HG02798 (cell line): ENCODE measurements at regions not wholly inside any gene's neighbourhood (a gene's known extent, or its start where the extent isn't known, plus 50 kb on each side); places are given as distances from the start of the nearest gene placed in this dataset.
"Not testable (repeated sequence)": the region's sequence is repeated elsewhere in the genome, so short reads cannot be mapped to it uniquely, and the experiment has no call there.

Source experiments
- ATAC-seq: cut with Tn5 transposase; IDR thresholded peaks from one replicate; pipeline ENCODE4 v1.9.1; 2021; ENCODE audit warnings: mild to moderate bottlenecking; ENCODE audit not compliant: unreplicated experiment, poor library complexity

DNA sequence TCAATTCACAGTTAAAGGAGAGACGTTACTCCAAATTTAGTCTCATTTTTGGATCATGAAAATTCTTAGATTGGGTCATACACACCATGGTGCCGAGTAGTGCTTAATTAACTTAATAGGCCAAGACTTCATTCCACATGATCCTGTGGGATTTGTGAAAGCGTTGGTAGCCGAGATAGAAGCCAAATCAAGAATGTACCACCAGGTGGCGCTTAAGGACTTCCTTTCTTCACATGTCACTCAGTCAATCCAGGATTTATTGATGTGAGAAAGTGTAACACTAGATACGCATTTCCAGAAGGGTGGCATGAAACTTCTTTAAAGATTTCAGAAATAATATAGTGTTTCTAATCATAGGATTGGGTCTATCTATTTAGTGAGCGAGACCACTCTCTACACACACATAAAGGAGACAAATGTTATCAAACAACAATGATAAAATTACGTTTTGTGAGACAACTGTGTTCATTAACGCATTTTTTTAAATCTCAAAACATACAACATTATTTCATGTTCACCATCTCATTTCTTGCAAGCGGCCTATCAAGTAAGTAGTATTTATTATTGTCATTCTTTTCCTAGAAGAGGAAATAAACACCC lies 436.1 kb downstream of the CHL1 start:
- peak; percentile 71 for ATAC-seq

DNA sequence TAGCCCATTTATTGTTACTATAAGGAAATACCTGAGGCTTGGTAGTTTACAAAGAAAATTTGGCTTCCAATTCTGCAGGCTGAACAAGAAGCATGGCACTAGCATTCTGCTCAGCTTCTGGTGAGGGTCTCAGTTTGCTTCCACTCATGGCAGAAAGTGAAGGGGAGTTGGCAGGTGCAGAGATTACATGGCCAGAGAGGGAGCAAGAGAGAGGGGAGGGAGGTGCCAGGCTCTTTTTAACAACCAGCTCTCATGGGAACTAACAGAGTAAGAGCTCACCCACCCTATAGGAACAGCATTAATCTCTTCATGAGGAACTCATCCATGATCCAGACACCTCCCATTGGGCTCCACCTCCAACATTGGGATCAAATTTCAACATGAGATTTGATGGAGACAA lies 437.9 kb downstream of the CHL1 start:
- ATAC-seq, result no peak

DNA sequence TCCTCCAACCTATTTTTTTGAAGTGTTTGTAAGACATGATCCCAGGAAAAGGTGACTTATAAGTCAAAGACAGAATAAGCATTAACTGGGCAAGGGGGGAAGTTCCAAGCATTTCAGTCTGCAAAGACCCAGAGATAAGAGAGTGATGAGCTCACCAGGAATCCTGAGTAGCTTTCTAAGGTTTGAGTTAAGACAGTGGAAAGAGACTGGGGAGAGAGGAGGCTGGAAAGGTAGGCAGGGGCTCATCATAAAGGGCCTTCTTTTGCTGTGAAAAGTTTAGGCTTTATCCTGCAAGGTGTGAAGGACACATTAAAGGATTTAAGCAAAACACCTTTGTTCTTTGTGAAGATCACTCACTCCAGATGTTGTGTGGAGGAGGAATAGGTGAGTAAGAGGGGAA lies 438.8 kb downstream of the CHL1 start:
- ATAC-seq, result no peak

DNA sequence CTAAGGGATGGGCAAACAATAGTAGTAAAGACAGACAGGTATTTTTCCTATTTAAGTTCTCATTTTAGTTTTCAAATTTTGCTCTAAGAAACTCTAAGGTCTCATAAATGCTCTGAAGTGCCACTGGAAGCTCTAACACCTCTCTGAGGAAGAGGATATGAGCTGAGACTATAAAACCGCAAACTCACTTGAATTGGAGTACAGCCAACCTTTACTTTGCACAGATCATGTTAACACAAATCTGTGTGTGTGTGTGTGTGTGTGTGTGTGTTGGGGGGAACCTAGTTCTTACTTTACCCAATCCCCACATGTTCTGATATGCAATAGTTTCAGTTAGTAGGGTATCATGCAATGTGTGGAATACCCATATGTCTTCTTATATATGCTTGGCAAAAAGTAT lies 446.8 kb downstream of the CHL1 start:
- no peak for ATAC-seq

DNA sequence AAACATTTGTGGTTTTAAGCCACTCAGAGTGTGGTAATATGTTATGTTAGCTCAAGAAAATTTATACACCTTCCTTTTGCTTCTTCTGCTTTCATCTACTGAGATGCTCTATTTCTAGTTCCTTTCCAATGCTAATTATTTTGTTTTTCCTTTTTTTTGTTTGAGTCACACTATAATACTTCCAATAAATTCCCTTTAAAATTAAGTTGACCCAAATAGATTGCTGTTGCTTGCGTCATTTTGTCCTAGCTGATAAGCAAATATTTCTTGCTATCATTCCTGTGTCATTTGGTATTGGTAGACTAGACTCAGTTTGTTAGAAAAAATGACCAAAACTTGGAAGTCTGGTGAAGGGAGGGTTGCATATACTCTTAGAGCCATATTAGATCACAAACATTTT lies 437.0 kb upstream of the CNTN6 start:
- no peak for ATAC-seq

DNA sequence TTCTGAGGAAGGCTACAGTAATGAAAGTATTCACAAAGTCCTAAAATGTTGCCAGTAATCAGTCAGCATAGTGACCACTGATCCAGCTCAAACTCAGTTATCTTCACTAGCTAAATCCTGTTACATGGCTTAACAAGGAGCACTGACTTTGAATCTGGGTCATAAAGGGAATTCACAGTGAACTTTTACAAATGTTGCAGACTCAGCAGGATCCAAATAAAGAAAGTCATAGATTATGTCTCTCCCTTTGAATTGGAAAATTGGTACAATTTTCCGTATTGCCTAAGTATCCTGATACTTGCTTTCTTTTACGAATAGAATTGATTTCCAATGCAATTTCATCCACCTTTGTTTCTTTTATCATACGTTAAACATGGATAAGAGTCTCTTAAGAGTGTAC lies 431.5 kb upstream of the CNTN6 start:
- ATAC-seq, result no peak

DNA sequence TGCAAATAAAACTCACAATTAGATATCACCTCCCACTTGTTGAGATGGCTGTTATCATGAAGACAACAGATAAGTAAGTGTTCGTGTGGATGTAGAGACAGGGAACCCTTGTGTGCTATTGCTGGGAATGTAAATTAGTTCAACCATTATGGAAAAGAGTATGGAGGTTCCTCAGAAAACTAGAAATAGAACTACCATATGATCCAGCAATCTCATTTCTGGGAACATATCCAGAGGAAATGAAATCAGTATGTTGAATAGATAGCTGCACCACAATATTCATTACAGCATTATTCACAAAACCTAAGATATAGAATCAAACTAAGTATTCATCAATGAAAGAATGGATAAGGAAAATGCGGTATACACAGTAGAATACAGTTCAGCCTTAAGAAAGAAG lies 418.7 kb upstream of the CNTN6 start:
- ATAC-seq, result no peak

DNA sequence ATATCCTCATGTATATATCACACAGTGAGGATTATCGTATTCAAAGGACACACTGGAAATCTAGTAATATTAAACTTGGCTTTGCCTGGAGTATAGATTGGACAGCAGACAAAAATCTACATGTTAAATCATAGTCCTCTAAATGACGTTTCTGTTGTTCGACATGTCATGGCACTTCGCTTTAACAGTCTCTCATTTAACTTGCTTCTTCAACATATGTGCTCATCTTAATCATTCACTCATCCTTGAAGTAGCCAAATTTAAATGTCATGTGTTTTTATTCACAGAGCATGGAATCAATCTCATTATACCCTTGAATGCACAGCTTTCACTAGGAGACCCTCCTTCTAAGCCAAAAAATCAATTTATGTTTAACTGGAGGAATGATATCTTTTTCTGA lies 417.0 kb upstream of the CNTN6 start:
- ATAC-seq, result no peak

DNA sequence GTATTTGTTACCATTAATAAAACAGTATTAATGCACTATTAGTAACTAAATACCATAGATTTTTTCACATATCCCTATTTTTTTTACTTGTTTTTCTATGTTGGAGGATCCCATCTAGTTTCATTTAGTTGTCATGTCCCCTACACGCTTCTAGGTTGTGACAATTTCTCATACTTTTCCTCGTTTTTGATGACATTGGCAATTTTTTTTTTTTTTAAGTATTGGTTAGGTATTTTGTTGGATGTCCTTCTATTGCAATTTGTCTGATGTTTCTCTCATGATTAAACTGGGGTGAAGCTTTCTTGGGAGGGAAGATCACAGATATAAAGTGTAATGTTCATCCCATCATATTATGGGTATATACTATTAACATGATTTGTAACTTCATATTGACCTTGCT lies 409.1 kb upstream of the CNTN6 start:
- no peak for ATAC-seq

DNA sequence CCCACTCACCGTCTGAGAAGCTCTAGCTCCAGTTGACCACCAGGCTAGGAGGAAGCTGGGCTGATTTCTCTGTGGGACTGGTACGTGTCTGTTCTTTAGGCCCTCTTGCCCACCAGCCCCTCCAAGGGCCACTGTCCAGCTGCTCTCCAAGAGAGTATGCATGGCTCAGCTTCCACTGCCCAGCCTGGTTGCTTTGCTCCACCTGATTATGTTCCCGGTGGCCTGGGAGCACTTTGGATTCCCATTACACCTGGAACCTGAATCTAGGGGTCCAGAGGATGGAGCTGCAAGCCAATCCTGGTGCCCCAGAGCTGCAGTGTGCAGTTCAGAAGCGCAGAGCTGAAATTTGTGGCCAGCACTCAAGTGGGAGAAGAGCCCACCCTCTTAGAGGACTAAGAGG lies 402.1 kb upstream of the CNTN6 start:
- ATAC-seq, result no peak

DNA sequence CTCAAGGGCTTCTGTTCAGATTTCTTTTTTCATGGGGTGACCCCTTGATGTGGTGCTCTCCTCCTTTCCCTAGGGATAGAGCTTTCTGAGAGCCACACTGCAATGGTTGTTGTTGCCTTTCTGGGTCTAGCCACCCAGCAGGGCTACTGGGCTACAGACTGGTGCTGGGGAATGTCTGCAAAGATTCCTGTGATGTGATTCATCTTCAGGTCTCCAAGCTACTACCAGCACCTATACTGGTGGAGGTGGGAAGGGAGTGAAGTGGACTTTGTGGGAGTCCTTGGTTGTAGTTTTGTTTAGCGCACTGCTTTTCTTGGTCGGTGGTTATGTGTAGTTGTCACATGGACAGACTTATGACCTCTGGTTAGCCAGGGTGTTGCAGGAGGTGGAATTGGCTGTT lies 392.3 kb upstream of the CNTN6 start:
- ATAC-seq, result no peak

DNA sequence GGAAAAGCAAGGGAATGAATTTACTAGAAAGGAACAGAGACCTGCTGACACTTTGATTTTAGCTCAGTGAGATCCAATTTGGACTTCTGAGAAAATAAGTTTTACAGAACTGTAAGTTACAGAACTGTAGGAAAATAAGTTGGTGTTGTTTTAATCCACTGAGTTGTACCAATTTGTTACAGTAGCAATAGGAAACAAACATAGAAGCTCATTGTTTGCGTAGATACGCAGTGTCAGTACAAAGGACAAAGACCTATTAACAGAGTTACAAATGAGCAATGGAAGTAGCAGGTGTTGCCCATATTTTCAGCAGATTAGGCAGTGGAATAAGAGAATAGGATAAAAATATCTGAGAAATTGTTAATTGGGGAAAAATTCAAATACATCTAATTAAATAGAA lies 385.8 kb upstream of the CNTN6 start:
- no peak for ATAC-seq

DNA sequence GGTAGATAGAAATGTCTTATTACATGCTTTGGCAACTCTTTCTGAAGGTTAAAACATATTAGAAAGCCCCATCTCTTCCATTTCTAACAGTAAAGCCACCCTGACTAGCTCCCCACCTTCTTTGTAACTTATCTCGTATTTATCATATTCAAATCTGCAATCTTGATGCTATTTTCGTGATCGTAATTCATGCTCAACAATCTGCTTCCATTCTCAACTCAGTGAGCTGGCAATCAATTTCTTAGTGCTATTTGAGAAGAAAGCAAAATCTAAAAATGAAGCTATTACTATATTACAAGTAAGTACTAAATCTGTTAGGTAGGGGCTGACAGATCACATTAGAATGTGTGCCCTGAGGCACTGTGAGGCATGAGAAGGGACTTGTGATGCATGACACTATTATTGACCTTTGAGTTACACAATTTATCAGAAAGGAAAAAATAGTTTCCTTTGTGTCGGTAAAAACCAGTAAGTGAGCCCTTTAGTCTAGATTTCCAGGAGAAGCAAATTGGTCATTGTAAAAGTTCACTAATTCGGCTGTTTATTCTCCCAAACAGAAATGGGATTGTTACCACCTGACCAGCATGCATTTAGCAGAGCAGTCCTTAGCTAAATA lies 379.7 kb upstream of the CNTN6 start:
- ATAC-seq, result no peak

DNA sequence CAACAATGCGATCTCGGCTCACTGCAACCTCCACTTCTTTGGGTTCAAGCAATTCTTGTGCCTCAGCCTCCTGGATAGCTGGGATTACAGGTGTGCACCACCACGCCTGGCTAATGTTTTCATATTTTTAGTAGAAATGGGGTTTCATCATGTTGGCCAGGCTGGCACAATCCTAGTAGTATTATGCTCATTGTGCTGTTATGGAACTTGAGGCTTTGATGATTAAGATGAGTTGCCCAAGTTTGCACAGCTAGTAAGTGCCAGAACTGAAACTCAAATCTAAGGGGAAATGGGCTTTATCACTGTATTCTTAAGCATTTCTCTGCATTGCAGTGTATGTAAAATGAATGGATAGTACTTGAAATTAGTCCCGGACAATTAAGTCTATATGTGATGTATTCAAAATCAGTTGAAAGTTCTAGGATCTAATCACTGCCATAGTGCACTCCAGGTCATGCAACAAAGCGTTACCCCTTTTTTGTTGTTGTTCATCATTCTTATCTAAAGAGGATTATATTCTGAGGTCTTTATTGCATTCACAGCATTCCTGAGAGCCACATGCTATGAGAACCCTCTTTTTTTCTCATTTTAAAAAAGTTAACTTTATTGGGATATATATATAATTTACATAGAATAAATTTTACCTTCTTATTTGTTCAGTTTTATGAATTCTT lies 378.7 kb upstream of the CNTN6 start:
- ATAC-seq, result no peak

DNA sequence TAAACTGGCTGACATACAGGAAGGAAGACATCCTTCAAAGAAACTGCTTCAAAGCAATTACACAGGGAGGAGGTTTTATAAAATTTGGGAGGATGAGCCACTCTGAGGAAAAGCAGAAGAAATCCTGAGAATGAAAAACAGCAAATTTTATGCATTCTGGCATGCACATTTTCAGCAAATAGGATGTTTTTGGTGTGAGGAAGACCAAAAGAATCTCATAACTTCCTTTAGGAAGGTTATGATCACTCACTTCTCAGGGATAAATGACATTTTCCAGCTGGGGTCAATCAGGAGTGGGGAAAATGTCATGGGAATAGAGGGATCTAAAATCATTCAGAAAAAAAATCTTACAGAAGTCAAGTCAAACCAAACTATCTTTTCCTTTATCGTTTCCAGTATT lies 371.7 kb upstream of the CNTN6 start:
- ATAC-seq, result no peak

DNA sequence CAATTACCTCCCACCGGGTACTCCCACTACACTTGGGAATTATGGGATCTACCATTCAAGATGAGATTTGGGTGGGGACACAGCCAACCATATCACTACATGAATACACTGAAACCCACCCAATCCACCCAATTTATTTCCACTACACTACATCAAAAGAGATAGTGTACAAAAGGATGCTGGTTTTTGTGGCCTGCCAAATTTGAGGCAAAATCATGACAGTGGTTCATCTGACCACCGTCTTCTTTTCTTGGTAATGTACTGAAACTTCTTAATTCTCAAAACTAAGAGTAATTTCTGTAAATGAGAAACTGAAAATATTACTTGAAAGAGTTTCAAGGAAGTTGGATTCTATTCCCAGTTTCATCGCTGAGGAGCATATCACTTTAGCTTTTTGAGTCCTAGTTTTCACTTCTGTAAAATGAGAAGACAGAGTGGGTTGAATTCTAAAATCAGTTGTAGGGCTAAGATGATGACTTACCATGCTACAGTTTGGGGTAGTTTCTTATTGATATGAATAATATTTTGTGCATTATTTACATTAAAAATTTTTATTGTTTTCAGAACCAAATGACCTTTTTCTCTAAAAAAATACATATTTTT lies 360.4 kb upstream of the CNTN6 start:
- no peak for ATAC-seq

DNA sequence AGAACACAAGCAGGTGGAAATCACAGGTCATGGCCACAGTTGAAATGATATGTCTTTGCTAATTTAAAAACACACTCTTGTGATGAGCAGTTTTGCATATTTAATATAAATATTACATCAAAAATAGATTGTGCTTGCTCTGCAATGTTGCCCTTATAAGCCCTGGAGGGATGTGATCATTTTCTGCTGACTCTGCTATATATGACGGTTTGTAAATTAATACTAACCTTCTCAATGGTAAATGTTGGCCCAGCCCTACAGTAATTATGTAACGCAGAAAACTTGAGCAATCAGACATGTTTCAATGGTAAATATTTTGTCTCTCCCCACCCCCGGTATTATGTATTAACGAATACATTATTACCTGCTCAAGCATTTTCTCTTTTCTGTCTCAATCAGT lies 359.5 kb upstream of the CNTN6 start:
- no peak for ATAC-seq

DNA sequence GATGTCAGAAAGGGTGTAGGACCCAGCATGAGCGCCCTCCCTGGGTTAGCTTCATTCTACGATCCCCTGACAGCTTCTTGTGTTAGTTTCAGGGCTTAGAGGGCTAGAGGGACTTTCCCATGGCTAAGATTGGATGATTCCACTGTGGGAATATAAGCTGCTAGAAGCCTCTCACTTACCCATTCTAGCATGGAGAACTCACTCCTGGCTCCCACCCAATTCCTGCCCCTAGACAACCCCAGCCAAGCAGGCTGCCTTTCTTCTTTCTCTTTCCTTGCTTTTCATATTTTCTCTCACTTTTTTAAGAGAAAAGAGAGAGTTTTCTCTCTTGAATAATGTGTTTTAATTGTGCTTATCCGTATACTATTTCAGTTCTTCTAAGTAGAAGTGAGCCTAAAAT lies 335.1 kb upstream of the CNTN6 start:
- no peak for ATAC-seq

DNA sequence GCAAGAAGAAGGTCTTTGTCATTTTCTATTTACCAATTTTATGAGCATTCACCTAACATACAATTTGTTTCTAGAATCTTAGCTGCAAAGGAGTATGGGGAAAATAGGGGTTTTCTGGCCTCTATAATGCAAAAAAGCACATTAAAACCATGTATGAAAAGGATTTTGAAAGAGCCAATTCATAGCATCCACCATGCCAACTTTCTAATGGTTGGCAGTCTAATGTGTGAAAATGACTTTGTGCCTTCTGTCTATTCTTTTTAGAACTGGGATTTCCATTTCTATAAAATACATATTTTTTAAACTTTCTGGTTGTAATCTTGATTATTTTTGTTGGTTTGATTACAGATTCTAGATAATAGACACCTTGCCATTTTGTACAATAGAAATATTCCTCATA lies 333.7 kb upstream of the CNTN6 start:
- no peak for ATAC-seq

DNA sequence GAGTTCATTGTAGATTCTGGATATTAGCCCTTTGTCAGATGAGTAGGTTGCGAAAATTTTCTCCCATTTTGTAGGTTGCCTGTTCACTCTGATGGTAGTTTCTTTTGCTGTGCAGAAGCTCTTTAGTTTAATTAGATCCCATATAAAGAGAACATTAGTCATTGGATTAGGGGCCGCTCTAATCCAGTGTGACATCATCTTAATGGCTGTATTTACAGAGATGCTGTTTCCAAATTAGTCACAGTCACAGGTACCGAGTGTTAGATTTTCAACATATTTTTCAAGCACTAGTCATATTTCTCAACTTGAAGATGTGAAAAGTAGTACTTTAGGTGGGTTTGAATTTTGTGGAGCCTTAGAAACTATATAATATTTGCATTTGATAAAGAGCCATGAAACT lies 319.4 kb upstream of the CNTN6 start:
- not testable (repeated sequence) for ATAC-seq

DNA sequence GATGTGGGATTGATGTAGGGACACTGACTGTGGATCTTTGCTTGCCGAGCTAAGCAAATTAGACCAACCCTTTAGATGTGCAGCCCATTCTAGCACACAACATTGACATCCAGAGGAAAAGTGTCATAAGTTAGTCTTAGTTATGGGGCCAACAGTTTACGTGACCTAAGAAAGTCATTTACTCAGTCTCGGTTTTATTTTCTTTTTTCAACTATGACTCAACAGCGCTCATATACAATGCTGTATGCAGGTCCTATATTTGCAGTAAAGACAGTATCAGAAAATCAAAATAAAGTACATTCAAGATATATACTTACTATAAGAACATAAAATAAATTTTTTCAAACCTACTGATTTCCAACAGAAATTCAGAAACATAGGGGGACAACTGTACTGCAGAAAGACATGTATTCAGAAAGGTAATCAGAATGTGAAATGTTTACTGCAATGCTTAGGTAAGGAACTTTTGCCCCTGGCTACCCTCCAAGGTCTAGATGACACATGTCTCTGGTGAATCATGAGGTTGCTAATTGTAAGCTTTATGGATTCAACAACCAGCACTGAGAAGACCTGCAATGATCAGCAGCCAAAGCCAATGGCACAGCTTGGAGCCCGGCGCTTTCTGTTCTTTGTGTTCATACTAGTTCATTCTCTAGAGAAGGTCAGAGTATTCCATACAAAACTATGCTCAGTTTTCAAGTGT lies 317.5 kb upstream of the CNTN6 start:
- ATAC-seq, result peak; percentile 62
